ENCODE measurements at regions not wholly inside any gene's neighbourhood (a gene's known extent, or its start where the extent isn't known, plus 50 kb on each side); places are given as distances from the start of the nearest gene placed in this dataset.

DNA sequence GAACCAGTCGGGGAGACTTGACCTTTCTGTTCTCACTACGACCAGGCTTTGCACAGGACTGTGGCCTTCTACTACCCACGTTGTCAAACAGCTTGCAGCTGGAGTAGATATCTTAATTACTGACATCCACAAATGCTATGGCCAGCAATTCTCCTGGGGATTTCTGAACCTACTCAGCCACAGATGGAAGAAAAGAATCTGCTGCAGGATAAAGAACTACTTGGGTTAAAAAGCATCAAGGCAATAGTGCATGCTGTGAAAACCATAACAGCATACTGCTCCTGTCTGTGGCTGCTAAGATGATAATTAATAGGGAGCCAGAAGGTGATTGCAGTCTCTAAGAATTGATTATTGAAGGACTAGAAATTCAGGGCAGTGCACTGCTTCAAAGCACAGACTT, 859.2 kb upstream of the SEMA6D start:
- H2AK5ac ChIP-seq (ENCODE audit: insufficient read length, low read length) = no peak overlapping the region
- Mint-ChIP-seq H3K4me1 (peaks cover 9 to 11% of the 10 kb centered on the region in 2 experiments), H3K4me3 (no peak overlapping the region), H3K36me3 (ENCODE audit: insufficient read depth in 1 of 3, low read depth in 3 of 3) (no peaks in the 10 kb centered on the region), H3K27me3 (ENCODE audit: low read depth) (no peaks in the 10 kb centered on the region), H3K27ac (no peak overlapping the region), H3K9me3 (no peaks in the 10 kb centered on the region)
- no peak overlapping the region for H2BK12ac ChIP-seq (ENCODE audit: insufficient read length, low read depth, low read length)
- no peak overlapping the region for H3K56ac ChIP-seq (ENCODE audit: insufficient read length, low read depth, low read length)
- DNase-seq = no peak
- H3K27me3 ChIP-seq (ENCODE audit: insufficient read depth, low read length) = no peaks in the 10 kb centered on the region
- H2BK20ac ChIP-seq (ENCODE audit: low read depth, low read length, poor library complexity, severe bottlenecking) = no peak overlapping the region
- H3K4me2 ChIP-seq (ENCODE audit: insufficient read depth, insufficient read length, low read length) = no peak overlapping the region
- H4K91ac ChIP-seq (ENCODE audit: insufficient read length, low read depth, low read length) = no peak overlapping the region
- no peak overlapping the region for H3K4ac ChIP-seq (ENCODE audit: low read depth, low read length)
- TF ChIP-seq, protein P1, sequence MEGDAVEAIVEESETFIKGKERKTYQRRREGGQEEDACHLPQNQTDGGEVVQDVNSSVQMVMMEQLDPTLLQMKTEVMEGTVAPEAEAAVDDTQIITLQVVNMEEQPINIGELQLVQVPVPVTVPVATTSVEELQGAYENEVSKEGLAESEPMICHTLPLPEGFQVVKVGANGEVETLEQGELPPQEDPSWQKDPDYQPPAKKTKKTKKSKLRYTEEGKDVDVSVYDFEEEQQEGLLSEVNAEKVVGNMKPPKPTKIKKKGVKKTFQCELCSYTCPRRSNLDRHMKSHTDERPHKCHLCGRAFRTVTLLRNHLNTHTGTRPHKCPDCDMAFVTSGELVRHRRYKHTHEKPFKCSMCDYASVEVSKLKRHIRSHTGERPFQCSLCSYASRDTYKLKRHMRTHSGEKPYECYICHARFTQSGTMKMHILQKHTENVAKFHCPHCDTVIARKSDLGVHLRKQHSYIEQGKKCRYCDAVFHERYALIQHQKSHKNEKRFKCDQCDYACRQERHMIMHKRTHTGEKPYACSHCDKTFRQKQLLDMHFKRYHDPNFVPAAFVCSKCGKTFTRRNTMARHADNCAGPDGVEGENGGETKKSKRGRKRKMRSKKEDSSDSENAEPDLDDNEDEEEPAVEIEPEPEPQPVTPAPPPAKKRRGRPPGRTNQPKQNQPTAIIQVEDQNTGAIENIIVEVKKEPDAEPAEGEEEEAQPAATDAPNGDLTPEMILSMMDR (conservative IDR thresholded peaks at IDR 0.05) = no peak
- no peak overlapping the region for H3T11ph ChIP-seq (ENCODE audit: low read length)
- H2AFZ ChIP-seq (ENCODE audit: low read length) = no peak overlapping the region
- H4K8ac ChIP-seq (replicated peaks; ENCODE audit: insufficient read length, low read depth, low read length) = no peak overlapping the region
- H3K79me1 ChIP-seq (ENCODE audit: insufficient read depth, low read depth, low read length, poor library complexity, severe bottlenecking) = no peaks in the 10 kb centered on the region
- H3K9me3 ChIP-seq (ENCODE audit: control insufficient read depth, low read depth, low read length) = no peaks in the 10 kb centered on the region
- no peak overlapping the region for H4K5ac ChIP-seq (ENCODE audit: insufficient read length, low read depth, low read length)
- H2BK15ac ChIP-seq (ENCODE audit: low read depth, low read length) = no peak overlapping the region
- no peak overlapping the region for H3K9ac ChIP-seq (ENCODE audit: extremely low read depth, insufficient read length, low read length)
- no peak overlapping the region for H3K27ac ChIP-seq (ENCODE audit: insufficient read length, low read depth, low read length)
- no CpG with 5 or more reads among the region's 3 CpGs for WGBS (ENCODE audit: extremely low coverage, insufficient read length, low lambda C conversion rate)
- no peak overlapping the region for H3K23ac ChIP-seq (ENCODE audit: insufficient read length, low read depth, low read length)
- H2BK5ac ChIP-seq (ENCODE audit: insufficient read length, low read length) = no peak overlapping the region
- no peaks in the 10 kb centered on the region for H3K79me2 ChIP-seq (ENCODE audit: insufficient read depth, low read length)
- no peak overlapping the region for H3K14ac ChIP-seq (ENCODE audit: insufficient read depth, low read length)
- no peaks in the 10 kb centered on the region for H4K20me1 ChIP-seq (ENCODE audit: control insufficient read depth, insufficient read depth, insufficient read length)
- peaks cover 3% of the 10 kb centered on the region; the same call in 1 of the 2 replicates for H3K4me1 ChIP-seq (ENCODE audit: insufficient read depth, low read length)
- H3K18ac ChIP-seq (ENCODE audit: insufficient read length, low read depth, low read length) = no peak overlapping the region
- H2BK120ac ChIP-seq (ENCODE audit: low read depth, low read length, poor library complexity, severe bottlenecking) = no peak overlapping the region
- no peaks in the 10 kb centered on the region for H3K23me2 ChIP-seq (ENCODE audit: insufficient read length, low read depth, low read length, poor library complexity, severe bottlenecking)

All from H9 (cell line).